Hepatocyte (in vitro differentiated cells): ENCODE measurements at regions not wholly inside any gene's neighbourhood (a gene's known extent, or its start where the extent isn't known, plus 50 kb on each side); places are given as distances from the start of the nearest gene placed in this dataset.
A peak's percentile ranks its signal among the peaks of the same experiment; 100 is the strongest.

ENCODE experiments used
- DNase-seq: peaks from one replicate; pipeline ENCODE4 v3.0.0-alpha.2; 2016; ENCODE audit warnings: low spot score
- H2AFZ ChIP-seq: fragments of 200-600 bp; sonication (generic); 2 replicates; pipeline ENCODE4 v1.6.0; 2016; ENCODE audit warnings: antibody characterized with exemption, mild to moderate bottlenecking
- H3K27ac ChIP-seq: fragments of 200-600 bp; sonication (generic); 2 replicates; pipeline ENCODE4 v1.5.1; 2016; ENCODE audit warnings: mild to moderate bottlenecking
- H3K27me3 ChIP-seq: fragments of 200-600 bp; sonication (generic); 2 replicates; pipeline ENCODE4 v1.6.1; 2016
- H3K36me3 ChIP-seq: fragments of 200-600 bp; sonication (generic); replicated peaks from 2 replicates; pipeline ENCODE4 v1.5.1; 2016; ENCODE audit warnings: low read depth; ENCODE audit not compliant: insufficient read depth
- H3K4me1 ChIP-seq: fragments of 200-600 bp; sonication (generic); 2 replicates; pipeline ENCODE4 v1.5.1; 2016; ENCODE audit warnings: mild to moderate bottlenecking, moderate library complexity; ENCODE audit not compliant: insufficient read depth
- H3K4me2 ChIP-seq: fragments of 200-600 bp; sonication (generic); 2 replicates; pipeline ENCODE4 v1.6.0; 2016
- H3K4me3 ChIP-seq: fragments of 200-600 bp; sonication (generic); 2 replicates; pipeline ENCODE4 v1.5.1; 2016; ENCODE audit warnings: mild to moderate bottlenecking
- H3K79me2 ChIP-seq: fragments of 200-600 bp; sonication (generic); 2 replicates; pipeline ENCODE4 v1.6.0; 2017; ENCODE audit warnings: mild to moderate bottlenecking
- H3K9me2 ChIP-seq: fragments of 200-600 bp; sonication (generic); replicated peaks from 2 replicates; pipeline ENCODE4 v1.6.0; 2017; ENCODE audit warnings: mild to moderate bottlenecking; ENCODE audit not compliant: insufficient read depth
- H3K9me3 ChIP-seq: fragments of 200-600 bp; sonication (generic); 2 replicates; pipeline ENCODE4 v1.5.1; 2016; ENCODE audit warnings: low read depth, mild to moderate bottlenecking
- H4K20me1 ChIP-seq: fragments of 200-600 bp; sonication (generic); 2 replicates; pipeline ENCODE4 v1.6.0; 2016; ENCODE audit warnings: mild to moderate bottlenecking; ENCODE audit not compliant: insufficient read depth, poor library complexity, severe bottlenecking
- CTCF ChIP-seq: fragments of 200-600 bp; sonication (generic); IDR thresholded peaks from 2 replicates; pipeline ENCODE4 v1.5.1; 2016; ENCODE audit warnings: antibody characterized with exemption, mild to moderate bottlenecking; ENCODE audit not compliant: poor library complexity
- EZH2 ChIP-seq: fragments of 200-600 bp; sonication (generic); IDR thresholded peaks from 2 replicates; pipeline ENCODE4 v1.6.1; 2016; ENCODE audit warnings: antibody characterized with exemption, mild to moderate bottlenecking, borderline replicate concordance
- EZH2phosphoT487 ChIP-seq: fragments of 200-600 bp; sonication (generic); IDR thresholded peaks from one replicate; pipeline ENCODE4 v1.6.1; 2018; ENCODE audit warnings: antibody characterized with exemption, mild to moderate bottlenecking, low read depth, moderate library complexity; ENCODE audit not compliant: unreplicated experiment, severe bottlenecking
- WGBS: methylation state at CpG from one replicate; pipeline ENCODE4 v1.1.6; 2016; ENCODE audit warnings: low lambda C conversion rate; ENCODE audit errors: missing lambda C conversion rate; 5-methylcytosine and 5-hydroxymethylcytosine counted together

GRCh38 chr3:16720367-16720940 lies 115.2 kb upstream of the DAZL start:
- WGBS = 88% methylated on average over 3 of the region's 3 CpGs
- H3K27ac ChIP-seq = no peak overlapping the region
- no peaks in the 10 kb centered on the region for H4K20me1 ChIP-seq
- no peaks in the 10 kb centered on the region for H3K9me3 ChIP-seq
- TF ChIP-seq CTCF (no peak), EZH2 (no peak), EZH2phosphoT487 (no peak)
- H3K4me1 ChIP-seq = no peaks in the 10 kb centered on the region
- H3K4me2 ChIP-seq = no peak overlapping the region
- no peak for DNase-seq
- H2AFZ ChIP-seq = no peak overlapping the region
- H3K79me2 ChIP-seq = no peaks in the 10 kb centered on the region
- no peaks in the 10 kb centered on the region for H3K9me2 ChIP-seq
- H3K27me3 ChIP-seq = no peaks in the 10 kb centered on the region
- H3K4me3 ChIP-seq = no peak overlapping the region
- H3K36me3 ChIP-seq = no peaks in the 10 kb centered on the region

- Histone ChIP-seq H3K9me2 (no peaks in the 10 kb centered on the region), H3K4me2 (no peak overlapping the region), H3K36me3 (no peaks in the 10 kb centered on the region), H3K27ac (no peak overlapping the region), H3K4me1 (no peaks in the 10 kb centered on the region), H3K27me3 (no peaks in the 10 kb centered on the region), H3K9me3 (no peaks in the 10 kb centered on the region), H4K20me1 (no peaks in the 10 kb centered on the region), H3K4me3 (no peak overlapping the region), H3K79me2 (no peaks in the 10 kb centered on the region), H2AFZ (no peak overlapping the region)
- DNase-seq = no peak
- WGBS = 74% methylated on average over 3 of the region's 3 CpGs
- TF ChIP-seq CTCF (no peak), EZH2 (no peak), EZH2phosphoT487 (no peak)
These were observed 116.3 kb upstream of the DAZL start for GRCh38 chr3:16721494-16721893.

GRCh38 chr3:16723978-16724377 lies 118.8 kb upstream of the DAZL start:
- no peak overlapping the region for H3K4me3 ChIP-seq
- DNase-seq = peak; percentile 12
- 91% methylated on average over 1 of the region's 1 CpG for WGBS
- H3K4me2 ChIP-seq = no peak overlapping the region
- no peaks in the 10 kb centered on the region for H3K9me3 ChIP-seq
- H3K27me3 ChIP-seq = no peaks in the 10 kb centered on the region
- TF ChIP-seq EZH2 (no peak), EZH2phosphoT487 (no peak), CTCF (no peak)
- no peaks in the 10 kb centered on the region for H3K9me2 ChIP-seq
- no peak overlapping the region for H3K27ac ChIP-seq
- H2AFZ ChIP-seq = no peak overlapping the region
- H3K4me1 ChIP-seq = no peaks in the 10 kb centered on the region
- H3K36me3 ChIP-seq = no peaks in the 10 kb centered on the region
- H4K20me1 ChIP-seq = no peaks in the 10 kb centered on the region
- H3K79me2 ChIP-seq = no peaks in the 10 kb centered on the region

- no peak for DNase-seq
- no peaks in the 10 kb centered on the region for H4K20me1 ChIP-seq
- H3K9me2 ChIP-seq = no peaks in the 10 kb centered on the region
- H3K4me1 ChIP-seq = no peaks in the 10 kb centered on the region
- TF ChIP-seq CTCF = no peak
- TF ChIP-seq EZH2 = no peak
- no peak for TF ChIP-seq EZH2phosphoT487
- H3K9me3 ChIP-seq = no peaks in the 10 kb centered on the region
- 63% methylated on average over 3 of the region's 3 CpGs for WGBS
- H3K36me3 ChIP-seq = no peaks in the 10 kb centered on the region
- H3K4me2 ChIP-seq = no peak overlapping the region
- no peaks in the 10 kb centered on the region for H3K27me3 ChIP-seq
- H3K27ac ChIP-seq = no peak overlapping the region
- H3K79me2 ChIP-seq = no peaks in the 10 kb centered on the region
- H2AFZ ChIP-seq = no peak overlapping the region
- H3K4me3 ChIP-seq = no peak overlapping the region
These were observed 119.3 kb upstream of the DAZL start for GRCh38 chr3:16724487-16724886.
